GM12872 (cell line): ENCODE measurements at regions not wholly inside any gene's neighbourhood (a gene's known extent, or its start where the extent isn't known, plus 50 kb on each side); places are given as distances from the start of the nearest gene placed in this dataset.

Experiments
- CTCF ChIP-seq: IDR thresholded peaks from 3 replicates; pipeline ENCODE4 v1.5.1; 2011; ENCODE audit warnings: low read depth, mild to moderate bottlenecking, low read length, moderate library complexity; ENCODE audit not compliant: insufficient read depth

DNA sequence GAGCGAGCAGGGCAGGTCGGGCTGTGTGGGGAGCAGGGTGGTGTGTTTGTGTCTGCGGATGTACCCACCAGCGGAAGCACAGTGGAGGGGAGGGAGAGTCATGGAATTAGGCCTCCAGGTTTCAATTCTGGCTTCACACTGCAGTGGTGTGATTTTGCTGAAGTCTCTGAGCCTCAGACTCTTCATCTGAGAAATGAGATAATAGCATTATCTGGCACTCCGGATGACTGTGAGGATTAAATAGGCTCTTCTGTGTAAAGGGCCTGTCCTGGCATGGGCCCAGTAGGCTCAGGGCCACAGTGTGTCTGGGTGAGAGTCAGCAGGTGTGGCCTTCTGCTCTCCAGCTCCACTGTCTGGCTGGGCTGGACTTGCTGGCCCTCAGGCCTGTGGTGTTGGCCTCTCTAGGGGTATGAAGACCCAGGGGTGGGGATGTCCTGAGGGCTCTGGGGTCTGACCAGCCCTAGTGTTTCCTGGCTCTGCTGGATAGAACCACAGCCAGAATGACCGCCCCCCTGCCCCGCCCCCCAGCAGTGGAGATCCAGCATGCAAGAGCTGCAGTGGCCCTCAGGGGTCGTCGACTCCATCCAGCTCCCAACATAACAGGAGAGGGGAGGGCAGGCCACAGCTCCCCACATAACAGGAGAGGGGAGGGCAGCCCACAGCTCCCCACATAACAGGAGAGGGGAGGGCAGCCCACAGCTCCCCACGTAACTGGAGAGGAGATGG is 178.6 kb downstream of the RPS24 start:
- no peak for TF ChIP-seq CTCF

DNA sequence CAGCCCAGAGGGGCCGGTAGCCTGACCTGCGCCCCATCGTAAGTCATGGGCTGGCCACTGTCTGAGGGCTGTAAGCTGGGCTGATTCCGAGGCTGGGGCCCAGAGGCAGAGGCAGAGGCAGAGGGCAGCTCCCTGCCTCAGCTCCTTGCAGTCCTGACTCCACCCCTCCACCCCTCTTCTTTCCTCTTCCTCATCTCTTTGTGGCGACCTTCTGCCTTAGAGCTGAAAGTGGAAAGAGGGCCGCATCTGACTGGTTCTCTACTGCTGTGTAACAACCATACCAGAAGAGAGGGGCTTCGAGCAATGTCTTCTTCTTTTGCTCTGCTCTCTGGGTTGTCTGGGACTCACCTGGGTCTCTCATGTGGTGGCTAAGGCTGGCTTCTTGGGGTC is 179.1 kb downstream of the RPS24 start:
- no peak for TF ChIP-seq CTCF

DNA sequence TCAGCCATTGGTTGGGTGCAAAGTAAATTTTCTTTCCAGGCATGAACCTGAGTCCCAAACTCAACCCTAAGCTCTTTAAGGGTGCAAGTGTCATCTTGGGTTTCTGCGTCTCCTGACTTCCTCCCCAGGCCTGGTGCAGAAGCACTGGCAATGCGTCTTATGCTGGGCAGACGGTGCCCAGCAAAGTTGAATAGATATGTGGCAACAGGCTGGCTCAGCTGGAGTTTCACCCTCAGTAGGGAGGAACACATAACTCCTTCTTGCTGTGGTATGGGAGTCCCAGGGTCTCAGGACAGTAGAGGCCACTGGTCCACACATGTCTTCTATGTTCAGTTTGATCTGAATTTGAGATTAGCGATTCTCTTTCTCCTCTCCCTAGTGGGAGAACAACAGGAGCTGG is 181.3 kb downstream of the RPS24 start:
- TF ChIP-seq CTCF, result no peak

DNA sequence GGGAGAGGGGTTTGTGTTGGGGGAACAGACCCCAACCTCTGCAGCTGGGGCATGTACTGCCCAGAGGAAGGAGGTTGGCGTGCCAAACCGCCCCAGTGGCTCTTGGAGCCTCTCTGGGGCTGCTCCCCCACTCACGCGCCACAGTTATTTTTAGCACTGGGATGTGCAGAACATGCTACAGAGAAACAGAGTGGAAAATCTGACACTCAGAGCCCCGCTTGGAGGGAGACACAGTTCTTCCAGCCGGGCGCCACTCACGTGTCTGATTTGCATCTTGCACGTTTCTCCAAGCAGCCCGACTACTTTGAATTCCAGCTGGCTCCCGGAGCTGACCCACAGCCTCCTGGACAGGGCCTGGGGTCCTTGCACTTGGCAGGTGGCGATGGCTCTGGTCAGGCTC is 182.0 kb downstream of the RPS24 start:
- TF ChIP-seq CTCF, result no peak

DNA sequence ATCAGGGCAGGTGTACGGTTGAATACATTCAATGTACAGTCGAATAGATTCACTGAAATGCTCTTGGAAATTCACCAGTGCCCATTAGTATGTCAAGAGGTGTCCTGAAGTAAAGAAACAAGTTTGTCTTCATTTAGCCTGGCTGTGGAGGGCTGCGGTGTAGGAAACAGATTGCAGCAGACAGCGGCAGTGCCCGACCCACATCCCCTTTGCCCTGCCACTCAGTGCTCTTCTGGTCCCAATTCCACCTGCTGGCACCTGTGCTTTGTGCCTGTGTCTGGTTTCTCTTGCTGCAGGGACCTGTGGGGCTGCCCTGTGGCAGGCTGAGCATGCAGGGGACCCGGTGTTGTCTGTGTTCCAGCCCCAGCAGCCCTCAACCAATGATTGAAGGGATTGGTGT is 183.7 kb downstream of the RPS24 start:
- no peak for TF ChIP-seq CTCF

DNA sequence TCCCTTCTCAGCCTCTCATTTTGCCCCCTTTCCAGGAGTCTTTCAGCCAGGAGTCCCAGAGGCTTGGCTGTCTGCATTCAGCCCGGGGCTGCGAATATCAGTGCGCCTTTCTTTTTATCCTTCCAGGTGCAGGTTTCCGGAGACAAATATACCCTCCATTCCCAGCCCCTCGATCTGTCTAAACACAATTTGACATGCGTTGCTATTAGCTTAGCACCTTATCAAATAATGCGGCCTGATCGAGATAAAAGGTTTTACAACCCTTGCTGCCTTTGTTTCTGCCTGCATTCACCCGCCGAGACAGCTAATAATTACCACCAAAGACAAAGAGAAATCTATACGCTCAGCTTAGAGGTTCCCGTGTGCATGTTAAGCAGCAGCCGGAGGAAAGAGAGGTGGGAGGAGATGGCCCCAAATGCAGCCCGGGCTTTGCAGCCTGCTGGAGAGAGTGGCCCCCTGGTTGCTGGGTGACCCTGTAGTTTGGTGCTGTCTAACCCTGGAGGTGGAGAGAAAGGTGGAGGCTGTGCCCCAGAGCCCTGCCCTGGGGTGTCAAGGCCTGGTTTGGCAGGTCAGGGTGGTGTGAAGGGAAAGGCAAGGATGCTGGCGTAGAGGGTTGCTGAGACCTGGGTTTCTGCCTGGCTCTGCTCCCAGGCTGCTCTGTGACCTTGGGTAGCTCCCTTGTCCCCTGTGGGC is 185.3 kb downstream of the RPS24 start:
- no peak for TF ChIP-seq CTCF

DNA sequence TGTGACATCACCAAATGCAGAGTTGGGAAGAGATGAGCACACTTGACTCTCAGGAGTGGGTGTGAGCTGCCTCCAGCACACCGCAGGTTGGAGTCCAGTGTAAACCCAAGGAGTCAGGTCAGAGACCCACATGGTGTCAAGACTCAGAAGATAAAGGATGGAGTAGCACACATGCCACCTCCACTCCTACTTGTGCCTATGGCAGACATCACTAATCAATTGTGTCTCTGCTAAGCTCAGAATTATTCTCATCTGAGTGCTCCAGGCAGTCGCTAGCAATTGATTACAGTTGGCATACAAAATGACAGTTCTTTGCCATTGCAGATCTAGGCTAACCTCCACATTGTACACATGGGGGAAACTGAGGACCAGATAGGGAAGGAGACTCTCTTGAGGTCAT is 187.1 kb downstream of the RPS24 start:
- TF ChIP-seq CTCF, result no peak
